H1 (cell line): ENCODE measurements at regions not wholly inside any gene's neighbourhood (a gene's known extent, or its start where the extent isn't known, plus 50 kb on each side); places are given as distances from the start of the nearest gene placed in this dataset.

Experiments
- ASH2L ChIP-seq: fragments of 200-600, 300-600 bp; sonication (generic); IDR thresholded peaks from one replicate; pipeline ENCODE4 v1.7.1; 2017; ENCODE audit warnings: low read length
- CTCF ChIP-seq, 3 experiments: IDR thresholded peaks; 1 replicate in 2 of 3; 2 replicates in 1 of 3; pipeline versions ENCODE4 v1.5.1 to v1.6.1; 2011; ENCODE audit warnings: low read length in 3 of 3, mild to moderate bottlenecking in 3 of 3, inconsistent platforms in 2 of 3, low read depth in 1 of 3, moderate library complexity in 1 of 3; ENCODE audit not compliant: insufficient read depth in 1 of 3; ENCODE audit errors: control extremely low read depth in 1 of 3
- HDAC6 ChIP-seq: IDR thresholded peaks from one replicate; pipeline ENCODE4 v1.7.1; 2012; ENCODE audit warnings: low read depth, mild to moderate bottlenecking, inconsistent platforms, low read length, moderate library complexity
- PHF8 ChIP-seq: fragments of 200-600 bp; sonication (generic); conservative IDR thresholded peaks from 2 replicates; pipeline ENCODE4 v1.7.1; 2012; ENCODE audit warnings: low read depth, mild to moderate bottlenecking, inconsistent platforms, low read length, moderate library complexity
- POLR2A ChIP-seq, 2 experiments: IDR thresholded peaks; 1 replicate in 1 of 2; 2 replicates in 1 of 2; pipeline ENCODE4 v1.6.1; 2011; ENCODE audit warnings: low read depth in 2 of 2, low read length in 2 of 2, mild to moderate bottlenecking in 2 of 2; ENCODE audit errors: control extremely low read depth in 1 of 2
- TEAD4 ChIP-seq: IDR thresholded peaks from 2 replicates; pipeline ENCODE4 v1.6.1; 2012; ENCODE audit warnings: low read depth, low read length, inconsistent platforms, mixed read lengths
- TF ChIP-seq, protein P1 (sequence below): fragments of 300-600 bp; sonication (generic); IDR thresholded peaks from 2 replicates; pipeline ENCODE4 v1.7.1; 2012; ENCODE audit warnings: low read length, moderate library complexity, mild to moderate bottlenecking, inconsistent platforms; ENCODE audit not compliant: insufficient replicate concordance

DNA sequence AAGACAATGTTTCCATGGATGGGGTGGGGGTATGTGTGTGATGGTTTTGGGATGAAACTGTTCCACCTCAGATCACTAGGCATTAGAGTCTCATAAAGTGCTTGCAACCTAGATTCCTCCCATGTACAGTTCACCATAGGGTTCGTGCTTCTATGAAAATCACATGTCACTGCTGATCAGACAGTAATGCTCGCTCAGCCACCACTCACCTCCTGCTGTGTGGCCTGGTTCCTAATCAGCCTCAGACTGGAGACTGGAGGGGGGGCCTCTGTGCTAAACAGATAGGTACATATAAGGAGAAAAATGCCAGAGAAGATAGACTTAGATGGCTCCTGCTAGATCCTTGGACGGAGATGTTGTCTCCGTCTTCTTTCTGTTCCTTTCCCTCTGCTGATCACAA lies 1296.9 kb upstream of the SEL1L start (continued):
- no peak for TF ChIP-seq CTCF (IDR thresholded peaks at IDR 0.05; ENCODE audit: control extremely low read depth in 1 of 3, insufficient read depth in 1 of 3, low read depth in 1 of 3, low read length in 3 of 3)
- TF ChIP-seq, protein P1, sequence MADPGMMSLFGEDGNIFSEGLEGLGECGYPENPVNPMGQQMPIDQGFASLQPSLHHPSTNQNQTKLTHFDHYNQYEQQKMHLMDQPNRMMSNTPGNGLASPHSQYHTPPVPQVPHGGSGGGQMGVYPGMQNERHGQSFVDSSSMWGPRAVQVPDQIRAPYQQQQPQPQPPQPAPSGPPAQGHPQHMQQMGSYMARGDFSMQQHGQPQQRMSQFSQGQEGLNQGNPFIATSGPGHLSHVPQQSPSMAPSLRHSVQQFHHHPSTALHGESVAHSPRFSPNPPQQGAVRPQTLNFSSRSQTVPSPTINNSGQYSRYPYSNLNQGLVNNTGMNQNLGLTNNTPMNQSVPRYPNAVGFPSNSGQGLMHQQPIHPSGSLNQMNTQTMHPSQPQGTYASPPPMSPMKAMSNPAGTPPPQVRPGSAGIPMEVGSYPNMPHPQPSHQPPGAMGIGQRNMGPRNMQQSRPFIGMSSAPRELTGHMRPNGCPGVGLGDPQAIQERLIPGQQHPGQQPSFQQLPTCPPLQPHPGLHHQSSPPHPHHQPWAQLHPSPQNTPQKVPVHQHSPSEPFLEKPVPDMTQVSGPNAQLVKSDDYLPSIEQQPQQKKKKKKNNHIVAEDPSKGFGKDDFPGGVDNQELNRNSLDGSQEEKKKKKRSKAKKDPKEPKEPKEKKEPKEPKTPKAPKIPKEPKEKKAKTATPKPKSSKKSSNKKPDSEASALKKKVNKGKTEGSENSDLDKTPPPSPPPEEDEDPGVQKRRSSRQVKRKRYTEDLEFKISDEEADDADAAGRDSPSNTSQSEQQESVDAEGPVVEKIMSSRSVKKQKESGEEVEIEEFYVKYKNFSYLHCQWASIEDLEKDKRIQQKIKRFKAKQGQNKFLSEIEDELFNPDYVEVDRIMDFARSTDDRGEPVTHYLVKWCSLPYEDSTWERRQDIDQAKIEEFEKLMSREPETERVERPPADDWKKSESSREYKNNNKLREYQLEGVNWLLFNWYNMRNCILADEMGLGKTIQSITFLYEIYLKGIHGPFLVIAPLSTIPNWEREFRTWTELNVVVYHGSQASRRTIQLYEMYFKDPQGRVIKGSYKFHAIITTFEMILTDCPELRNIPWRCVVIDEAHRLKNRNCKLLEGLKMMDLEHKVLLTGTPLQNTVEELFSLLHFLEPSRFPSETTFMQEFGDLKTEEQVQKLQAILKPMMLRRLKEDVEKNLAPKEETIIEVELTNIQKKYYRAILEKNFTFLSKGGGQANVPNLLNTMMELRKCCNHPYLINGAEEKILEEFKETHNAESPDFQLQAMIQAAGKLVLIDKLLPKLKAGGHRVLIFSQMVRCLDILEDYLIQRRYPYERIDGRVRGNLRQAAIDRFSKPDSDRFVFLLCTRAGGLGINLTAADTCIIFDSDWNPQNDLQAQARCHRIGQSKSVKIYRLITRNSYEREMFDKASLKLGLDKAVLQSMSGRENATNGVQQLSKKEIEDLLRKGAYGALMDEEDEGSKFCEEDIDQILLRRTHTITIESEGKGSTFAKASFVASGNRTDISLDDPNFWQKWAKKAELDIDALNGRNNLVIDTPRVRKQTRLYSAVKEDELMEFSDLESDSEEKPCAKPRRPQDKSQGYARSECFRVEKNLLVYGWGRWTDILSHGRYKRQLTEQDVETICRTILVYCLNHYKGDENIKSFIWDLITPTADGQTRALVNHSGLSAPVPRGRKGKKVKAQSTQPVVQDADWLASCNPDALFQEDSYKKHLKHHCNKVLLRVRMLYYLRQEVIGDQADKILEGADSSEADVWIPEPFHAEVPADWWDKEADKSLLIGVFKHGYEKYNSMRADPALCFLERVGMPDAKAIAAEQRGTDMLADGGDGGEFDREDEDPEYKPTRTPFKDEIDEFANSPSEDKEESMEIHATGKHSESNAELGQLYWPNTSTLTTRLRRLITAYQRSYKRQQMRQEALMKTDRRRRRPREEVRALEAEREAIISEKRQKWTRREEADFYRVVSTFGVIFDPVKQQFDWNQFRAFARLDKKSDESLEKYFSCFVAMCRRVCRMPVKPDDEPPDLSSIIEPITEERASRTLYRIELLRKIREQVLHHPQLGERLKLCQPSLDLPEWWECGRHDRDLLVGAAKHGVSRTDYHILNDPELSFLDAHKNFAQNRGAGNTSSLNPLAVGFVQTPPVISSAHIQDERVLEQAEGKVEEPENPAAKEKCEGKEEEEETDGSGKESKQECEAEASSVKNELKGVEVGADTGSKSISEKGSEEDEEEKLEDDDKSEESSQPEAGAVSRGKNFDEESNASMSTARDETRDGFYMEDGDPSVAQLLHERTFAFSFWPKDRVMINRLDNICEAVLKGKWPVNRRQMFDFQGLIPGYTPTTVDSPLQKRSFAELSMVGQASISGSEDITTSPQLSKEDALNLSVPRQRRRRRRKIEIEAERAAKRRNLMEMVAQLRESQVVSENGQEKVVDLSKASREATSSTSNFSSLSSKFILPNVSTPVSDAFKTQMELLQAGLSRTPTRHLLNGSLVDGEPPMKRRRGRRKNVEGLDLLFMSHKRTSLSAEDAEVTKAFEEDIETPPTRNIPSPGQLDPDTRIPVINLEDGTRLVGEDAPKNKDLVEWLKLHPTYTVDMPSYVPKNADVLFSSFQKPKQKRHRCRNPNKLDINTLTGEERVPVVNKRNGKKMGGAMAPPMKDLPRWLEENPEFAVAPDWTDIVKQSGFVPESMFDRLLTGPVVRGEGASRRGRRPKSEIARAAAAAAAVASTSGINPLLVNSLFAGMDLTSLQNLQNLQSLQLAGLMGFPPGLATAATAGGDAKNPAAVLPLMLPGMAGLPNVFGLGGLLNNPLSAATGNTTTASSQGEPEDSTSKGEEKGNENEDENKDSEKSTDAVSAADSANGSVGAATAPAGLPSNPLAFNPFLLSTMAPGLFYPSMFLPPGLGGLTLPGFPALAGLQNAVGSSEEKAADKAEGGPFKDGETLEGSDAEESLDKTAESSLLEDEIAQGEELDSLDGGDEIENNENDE = no peak
- TF ChIP-seq POLR2A (IDR thresholded peaks at IDR 0.05; ENCODE audit: control extremely low read depth in 1 of 2, low read depth in 2 of 2, low read length in 2 of 2) = no peak
- TF ChIP-seq HDAC6 = no peak
- TF ChIP-seq ASH2L = no peak
- TF ChIP-seq PHF8 = no peak
- no peak for TF ChIP-seq TEAD4
